ENCODE measurements at regions not wholly inside any gene's neighbourhood (a gene's known extent, or its start where the extent isn't known, plus 50 kb on each side); places are given as distances from the start of the nearest gene placed in this dataset.

DNA sequence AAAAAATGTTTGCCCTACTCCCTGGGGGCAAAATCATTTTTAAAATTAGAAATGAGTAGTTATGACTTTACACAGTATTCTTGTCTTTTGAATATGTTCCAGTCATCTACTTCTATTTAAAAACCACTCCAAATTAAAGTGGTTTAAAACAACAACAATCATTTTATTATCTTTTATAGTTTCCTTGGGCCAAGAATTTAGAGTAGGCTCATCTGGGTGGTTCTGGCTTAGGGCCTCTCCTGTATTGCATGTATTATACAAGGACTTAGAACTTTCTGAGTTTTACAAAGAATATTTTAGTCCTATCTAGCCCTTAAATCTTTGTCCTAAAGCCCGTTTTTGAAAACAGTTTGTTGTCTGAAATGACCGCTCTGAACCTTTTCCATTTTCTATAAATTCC, 132.5 kb upstream of the INTU start:
- TF ChIP-seq, protein P1, sequence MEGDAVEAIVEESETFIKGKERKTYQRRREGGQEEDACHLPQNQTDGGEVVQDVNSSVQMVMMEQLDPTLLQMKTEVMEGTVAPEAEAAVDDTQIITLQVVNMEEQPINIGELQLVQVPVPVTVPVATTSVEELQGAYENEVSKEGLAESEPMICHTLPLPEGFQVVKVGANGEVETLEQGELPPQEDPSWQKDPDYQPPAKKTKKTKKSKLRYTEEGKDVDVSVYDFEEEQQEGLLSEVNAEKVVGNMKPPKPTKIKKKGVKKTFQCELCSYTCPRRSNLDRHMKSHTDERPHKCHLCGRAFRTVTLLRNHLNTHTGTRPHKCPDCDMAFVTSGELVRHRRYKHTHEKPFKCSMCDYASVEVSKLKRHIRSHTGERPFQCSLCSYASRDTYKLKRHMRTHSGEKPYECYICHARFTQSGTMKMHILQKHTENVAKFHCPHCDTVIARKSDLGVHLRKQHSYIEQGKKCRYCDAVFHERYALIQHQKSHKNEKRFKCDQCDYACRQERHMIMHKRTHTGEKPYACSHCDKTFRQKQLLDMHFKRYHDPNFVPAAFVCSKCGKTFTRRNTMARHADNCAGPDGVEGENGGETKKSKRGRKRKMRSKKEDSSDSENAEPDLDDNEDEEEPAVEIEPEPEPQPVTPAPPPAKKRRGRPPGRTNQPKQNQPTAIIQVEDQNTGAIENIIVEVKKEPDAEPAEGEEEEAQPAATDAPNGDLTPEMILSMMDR (IDR thresholded peaks at IDR 0.05) = no peak
- TF ChIP-seq POLR2A (IDR thresholded peaks at IDR 0.05) = no peak

Measured in lower leg skin (tissue), 3 donors.